H9 (cell line): ENCODE measurements at regions not wholly inside any gene's neighbourhood (a gene's known extent, or its start where the extent isn't known, plus 50 kb on each side); places are given as distances from the start of the nearest gene placed in this dataset.

Experiments
- DNase-seq: peaks from one replicate; pipeline ENCODE4 v3.0.0-alpha.2; 2017
- H2AFZ ChIP-seq: one replicate; pipeline ENCODE4 v1.6.1; 2013; ENCODE audit warnings: mild to moderate bottlenecking, low read length, control low read depth, moderate library complexity
- H2AK5ac ChIP-seq: 2 replicates; pipeline ENCODE4 v1.6.1; 2013; ENCODE audit warnings: low read length, control low read depth, mixed read lengths; ENCODE audit not compliant: insufficient read length
- H2BK120ac ChIP-seq: one replicate; pipeline ENCODE4 v1.6.1; 2013; ENCODE audit warnings: low read depth, mild to moderate bottlenecking, low read length, control low read depth, inconsistent platforms; ENCODE audit not compliant: poor library complexity, severe bottlenecking
- H2BK12ac ChIP-seq: 2 replicates; pipeline ENCODE4 v1.6.1; 2013; ENCODE audit warnings: low read length, control low read depth, mixed read lengths, low read depth; ENCODE audit not compliant: insufficient read length
- H2BK15ac ChIP-seq: 2 replicates; pipeline ENCODE4 v1.6.1; 2013; ENCODE audit warnings: low read depth, low read length, control low read depth
- H2BK20ac ChIP-seq: one replicate; pipeline ENCODE4 v1.6.1; 2013; ENCODE audit warnings: low read depth, mild to moderate bottlenecking, low read length, control low read depth, inconsistent platforms; ENCODE audit not compliant: poor library complexity, severe bottlenecking
- H2BK5ac ChIP-seq: 2 replicates; pipeline ENCODE4 v1.6.1; 2013; ENCODE audit warnings: low read length, control low read depth, mixed read lengths; ENCODE audit not compliant: insufficient read length
- H3K14ac ChIP-seq: 2 replicates; pipeline ENCODE4 v1.6.1; 2013; ENCODE audit warnings: low read length, control low read depth; ENCODE audit not compliant: insufficient read depth
- H3K18ac ChIP-seq: 2 replicates; pipeline ENCODE4 v1.6.1; 2013; ENCODE audit warnings: low read depth, mild to moderate bottlenecking, mixed read lengths, low read length, control low read depth; ENCODE audit not compliant: insufficient read length
- H3K23ac ChIP-seq: 2 replicates; pipeline ENCODE4 v1.6.1; 2013; ENCODE audit warnings: low read length, control low read depth, mixed read lengths, low read depth; ENCODE audit not compliant: insufficient read length
- H3K23me2 ChIP-seq: 2 replicates; pipeline ENCODE4 v1.6.1; 2013; ENCODE audit warnings: low read depth, mild to moderate bottlenecking, mixed read lengths, low read length, control low read depth; ENCODE audit not compliant: insufficient read length, poor library complexity, severe bottlenecking
- H3K27ac ChIP-seq: 2 replicates; pipeline ENCODE4 v1.5.1; 2013; ENCODE audit warnings: low read length, control low read depth, mixed read lengths, low read depth; ENCODE audit not compliant: insufficient read length
- H3K27me3 ChIP-seq: 2 replicates; pipeline ENCODE4 v1.6.1; 2013; ENCODE audit warnings: low read length, control low read depth, inconsistent platforms; ENCODE audit not compliant: insufficient read depth
- H3K4ac ChIP-seq: 2 replicates; pipeline ENCODE4 v1.6.1; 2013; ENCODE audit warnings: low read depth, mild to moderate bottlenecking, control low read depth, inconsistent platforms, low read length, moderate library complexity
- H3K4me1 ChIP-seq: 2 replicates; pipeline ENCODE4 v1.6.1; 2013; ENCODE audit warnings: low read length, control low read depth, inconsistent platforms; ENCODE audit not compliant: insufficient read depth
- H3K4me2 ChIP-seq: 2 replicates; pipeline ENCODE4 v1.6.1; 2013; ENCODE audit warnings: low read length, control low read depth, mixed read lengths; ENCODE audit not compliant: insufficient read length, insufficient read depth
- H3K56ac ChIP-seq: 2 replicates; pipeline ENCODE4 v1.6.1; 2013; ENCODE audit warnings: low read depth, mild to moderate bottlenecking, mixed read lengths, low read length, control low read depth; ENCODE audit not compliant: insufficient read length
- H3K79me1 ChIP-seq: 2 replicates; pipeline ENCODE4 v1.6.1; 2013; ENCODE audit warnings: low read depth, mild to moderate bottlenecking, moderate library complexity, low read length, control low read depth, inconsistent platforms; ENCODE audit not compliant: insufficient read depth, poor library complexity, severe bottlenecking
- H3K79me2 ChIP-seq: 2 replicates; pipeline ENCODE4 v1.6.1; 2013; ENCODE audit warnings: low read length, control low read depth, inconsistent platforms; ENCODE audit not compliant: insufficient read depth
- H3K9ac ChIP-seq: 2 replicates; pipeline ENCODE4 v1.6.1; 2013; ENCODE audit warnings: low read length, control low read depth, mixed read lengths; ENCODE audit not compliant: insufficient read length; ENCODE audit errors: extremely low read depth
- H3K9me3 ChIP-seq: one replicate; pipeline ENCODE4 v1.6.1; 2013; ENCODE audit warnings: low read depth, low read length, inconsistent platforms; ENCODE audit not compliant: control insufficient read depth
- H3T11ph ChIP-seq: one replicate; pipeline ENCODE4 v1.6.1; 2013; ENCODE audit warnings: mild to moderate bottlenecking, low read length, control low read depth, inconsistent platforms
- H4K20me1 ChIP-seq: one replicate; pipeline ENCODE4 v1.6.1; 2013; ENCODE audit not compliant: control insufficient read depth, insufficient read length, insufficient read depth
- H4K5ac ChIP-seq: 2 replicates; pipeline ENCODE4 v1.6.1; 2013; ENCODE audit warnings: low read depth, mild to moderate bottlenecking, mixed read lengths, low read length, control low read depth; ENCODE audit not compliant: insufficient read length
- H4K8ac ChIP-seq: replicated peaks from 2 replicates; pipeline ENCODE4 v1.6.1; 2013; ENCODE audit warnings: low read length, control low read depth, mixed read lengths, low read depth; ENCODE audit not compliant: insufficient read length
- H4K91ac ChIP-seq: 2 replicates; pipeline ENCODE4 v1.6.1; 2013; ENCODE audit warnings: low read depth, mild to moderate bottlenecking, moderate library complexity, mixed read lengths, low read length, control low read depth; ENCODE audit not compliant: insufficient read length
- H3K27ac Mint-ChIP-seq, 3 experiments: 2 replicates in 2 of 3; 3 replicates in 1 of 3; pipeline ENCODE4 v1.8.0; 2020 to 2021; ENCODE audit warnings: mixed read lengths in 3 of 3, mild to moderate bottlenecking in 1 of 3, moderate library complexity in 1 of 3
- H3K27me3 Mint-ChIP-seq: 2 replicates; pipeline ENCODE4 v1.8.0; 2021; ENCODE audit warnings: low read depth, mild to moderate bottlenecking, moderate library complexity, mixed read lengths
- H3K36me3 Mint-ChIP-seq, 3 experiments: 2 replicates in 2 of 3; 3 replicates in 1 of 3; pipeline ENCODE4 v1.8.0; 2020 to 2021; ENCODE audit warnings: low read depth in 3 of 3, mixed read lengths in 3 of 3; ENCODE audit not compliant: insufficient read depth in 1 of 3
- H3K4me1 Mint-ChIP-seq, 2 experiments: 2 replicates each; pipeline ENCODE4 v1.8.0; 2020; ENCODE audit warnings: mixed read lengths in 2 of 2
- H3K4me3 Mint-ChIP-seq, 2 experiments: 2 replicates in 1 of 2; 3 replicates in 1 of 2; pipeline ENCODE4 v1.8.0; 2020 to 2021; ENCODE audit warnings: mild to moderate bottlenecking in 2 of 2, mixed read lengths in 2 of 2, moderate library complexity in 1 of 2
- H3K9me3 Mint-ChIP-seq, 2 experiments: 2 replicates in 1 of 2; 3 replicates in 1 of 2; pipeline ENCODE4 v1.8.0; 2020; ENCODE audit warnings: mild to moderate bottlenecking in 2 of 2, mixed read lengths in 2 of 2, moderate library complexity in 1 of 2
- CTCF ChIP-seq: fragments of 200-600 bp; sonication (generic); conservative IDR thresholded peaks from 3 replicates; pipeline ENCODE4 v1.8.0; 2021; ENCODE audit warnings: antibody characterized with exemption, mild to moderate bottlenecking
- WGBS: extraction: QIAGEN DNeasy Blood & Tissue Kit; methylation state at CpG from one replicate; pipeline ENCODE4 v1.1.7; 2013; ENCODE audit warnings: missing lambda C conversion rate, low lambda C conversion rate, mixed read lengths; ENCODE audit not compliant: insufficient read length; ENCODE audit errors: extremely low coverage; 5-methylcytosine and 5-hydroxymethylcytosine counted together

- H3K14ac ChIP-seq = no peak overlapping the region
- H2BK12ac ChIP-seq = no peak overlapping the region
- no peak overlapping the region for H2BK120ac ChIP-seq
- no peak overlapping the region for H2AK5ac ChIP-seq
- no peak overlapping the region for H3T11ph ChIP-seq
- H3K56ac ChIP-seq = no peak overlapping the region
- H2BK5ac ChIP-seq = no peak overlapping the region
- H3K27me3 Mint-ChIP-seq = peaks cover 88% of the 10 kb centered on the region
- no peak overlapping the region for H2AFZ ChIP-seq
- no peak overlapping the region for H3K4ac ChIP-seq
- H3K27ac ChIP-seq = no peak overlapping the region
- H3K27me3 ChIP-seq = peaks cover 2% of the 10 kb centered on the region; the same call in 1 of the 2 replicates
- H3K27ac Mint-ChIP-seq = no peak overlapping the region
- no peaks in the 10 kb centered on the region; a peak in 1 of 5 replicates for H3K9me3 Mint-ChIP-seq
- H4K8ac ChIP-seq = no peak overlapping the region
- no peak overlapping the region for H3K4me2 ChIP-seq
- TF ChIP-seq CTCF = no peak
- WGBS = no CpG with 5 or more reads among the region's 4 CpGs
- H3K4me3 Mint-ChIP-seq = no peak overlapping the region
- no peak overlapping the region for H4K5ac ChIP-seq
- DNase-seq = no peak
- H3K23me2 ChIP-seq = peaks cover 7% of the 10 kb centered on the region
- no peak overlapping the region for H2BK15ac ChIP-seq
- H3K23ac ChIP-seq = no peak overlapping the region
- no peak overlapping the region for H4K91ac ChIP-seq
- no peaks in the 10 kb centered on the region for H3K36me3 Mint-ChIP-seq
- no peaks in the 10 kb centered on the region for H3K4me1 ChIP-seq
- H3K79me2 ChIP-seq = no peaks in the 10 kb centered on the region
- H3K4me1 Mint-ChIP-seq = peaks cover 14 to 25% of the 10 kb centered on the region in 2 experiments
- H2BK20ac ChIP-seq = no peak overlapping the region
- H3K18ac ChIP-seq = no peak overlapping the region
- no peak overlapping the region for H3K9ac ChIP-seq
- H3K79me1 ChIP-seq = no peaks in the 10 kb centered on the region
- no peaks in the 10 kb centered on the region for H4K20me1 ChIP-seq
- H3K9me3 ChIP-seq = no peaks in the 10 kb centered on the region
Measured at GRCh38 chr9:84138541-84138940, 157.9 kb downstream of the RMI1 start.
